Head of caudate nucleus (tissue), 42 donors: ENCODE measurements at regions not wholly inside any gene's neighbourhood (a gene's known extent, or its start where the extent isn't known, plus 50 kb on each side); places are given as distances from the start of the nearest gene placed in this dataset.

ENCODE experiments used
- DNase-seq, 42 donors: peaks; one replicate each; pipeline versions ENCODE4 v3.0.0 to v3.0.0-alpha.2; 2020 to 2021; ENCODE audit warnings: mixed read lengths in 7 of 42
- intact Hi-C: fragments of 100-400 bp; cut with DNase I; formaldehyde crosslinking; loops from one replicate; pipeline ENCODE4 v1.15.0; 2022

DNA sequence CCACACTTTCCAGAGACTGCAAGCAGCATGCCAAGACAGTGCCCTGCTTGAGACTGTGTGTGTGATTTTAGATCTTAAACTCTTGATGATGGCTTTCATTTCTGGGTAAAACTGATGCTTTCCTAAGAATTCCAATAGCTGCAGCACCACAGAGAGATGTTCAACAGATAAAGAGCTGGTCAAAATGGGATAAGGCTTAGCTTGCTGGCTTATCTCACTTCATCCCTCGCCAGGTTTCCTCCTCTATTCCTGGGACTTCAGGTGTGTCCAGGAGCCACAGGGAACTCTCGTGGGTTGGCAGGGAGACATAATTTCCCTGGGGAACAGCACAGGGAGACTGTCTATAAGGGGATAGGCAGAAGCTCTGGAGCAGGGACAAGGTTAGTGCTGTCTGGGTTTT lies 137.3 kb downstream of the KCTD15 start:
- intact Hi-C loops, result no loop called here
- no peak for DNase-seq

- DNase-seq, result no peak
- intact Hi-C loops, result no loop called here
Observed at GRCh38 chr19:33938821-33939220, 142.2 kb downstream of the KCTD15 start.

DNA sequence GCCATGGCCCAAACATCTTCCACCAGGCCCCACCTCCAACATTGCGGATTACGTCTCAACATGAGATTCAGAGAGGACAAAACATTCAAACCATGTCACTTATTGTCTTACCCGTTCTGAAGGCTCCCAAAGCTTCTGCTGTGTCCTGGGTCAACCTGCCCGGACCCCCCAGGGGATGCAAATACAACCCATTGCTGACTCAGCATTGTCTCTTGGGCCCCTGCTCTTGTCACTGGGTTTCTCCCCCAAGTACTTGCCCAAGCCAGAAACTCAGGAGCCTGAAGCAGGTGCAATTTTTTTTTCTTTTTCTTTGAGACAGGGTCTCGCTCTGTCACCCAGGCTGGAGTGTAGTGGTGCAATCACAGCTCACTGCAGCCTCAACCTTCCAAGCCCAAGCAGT lies 144.5 kb downstream of the KCTD15 start:
- intact Hi-C loops, result no loop called here
- DNase-seq, result no peak

DNA sequence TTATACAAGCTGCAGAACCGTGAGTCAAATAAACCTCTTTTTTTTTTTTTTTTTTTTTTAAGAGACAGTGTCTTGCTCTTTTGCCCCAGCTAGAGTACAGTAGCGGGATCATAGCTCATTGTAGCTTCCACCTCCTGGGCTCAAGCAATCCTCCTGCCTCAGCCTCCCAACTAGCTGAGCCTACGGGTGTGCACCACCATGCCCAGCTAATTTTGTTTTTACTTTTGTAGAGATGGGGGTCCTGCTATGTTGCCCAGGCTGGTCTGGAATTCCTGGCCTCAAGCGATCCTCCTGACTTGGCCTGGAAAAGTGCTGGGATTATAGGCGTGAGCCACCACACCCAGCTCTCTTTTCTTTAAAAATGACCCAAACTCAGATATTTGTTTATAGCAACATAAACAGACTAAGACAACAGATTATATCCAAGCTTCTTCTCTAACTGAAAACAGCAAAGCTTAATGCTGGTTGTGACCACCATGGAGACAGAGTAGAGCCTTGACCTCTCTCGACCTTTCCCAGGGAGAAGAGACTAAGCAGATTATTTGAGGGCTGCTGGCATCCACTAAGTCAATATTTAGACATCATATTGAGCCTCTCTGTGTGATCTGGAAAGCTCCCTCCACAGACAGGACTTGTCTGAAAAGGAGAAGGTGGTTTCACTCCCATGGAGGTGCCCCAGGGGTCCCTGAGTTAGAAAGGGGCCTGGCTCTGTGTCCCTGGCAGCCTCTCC lies 150.0 kb downstream of the KCTD15 start:
- peak in 1 of 42 donors; percentile 15 for DNase-seq
- intact Hi-C loops, result no loop called here

DNA sequence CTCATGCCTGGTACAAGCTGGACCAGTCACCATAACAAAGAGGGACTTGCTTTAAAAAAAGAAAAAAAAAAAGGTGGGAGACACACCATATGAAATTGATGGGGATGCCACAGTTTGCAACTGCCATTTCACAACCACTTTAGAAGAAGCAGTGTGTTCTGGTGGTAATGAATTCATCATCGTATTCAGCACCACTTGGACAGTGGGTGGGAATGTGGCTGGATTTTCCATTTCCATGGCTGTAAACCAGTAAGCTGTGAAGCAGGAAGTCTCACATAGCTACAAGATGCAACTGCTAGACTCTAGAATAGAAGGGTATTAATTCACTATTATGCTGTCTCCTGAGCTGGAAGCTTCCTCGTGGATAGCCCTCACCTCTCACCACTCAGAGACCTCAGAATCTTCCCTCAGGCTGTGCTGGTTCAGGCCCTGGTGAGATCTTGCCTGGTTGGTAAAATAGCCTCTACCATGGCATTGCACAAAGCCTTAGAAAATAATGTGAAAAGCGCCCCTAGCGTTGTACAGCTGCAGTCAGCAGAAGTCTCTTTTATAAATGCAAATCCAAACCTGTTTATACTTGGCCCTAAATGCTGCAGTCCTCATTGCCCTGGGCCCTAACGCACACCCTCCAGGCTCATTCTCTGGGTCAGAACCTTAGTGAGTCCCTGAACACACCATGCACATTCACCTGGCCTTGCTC lies 150.7 kb downstream of the KCTD15 start:
- peak in 1 of 42 donors; percentile 15 for DNase-seq
- intact Hi-C loops, result no loop called here

DNA sequence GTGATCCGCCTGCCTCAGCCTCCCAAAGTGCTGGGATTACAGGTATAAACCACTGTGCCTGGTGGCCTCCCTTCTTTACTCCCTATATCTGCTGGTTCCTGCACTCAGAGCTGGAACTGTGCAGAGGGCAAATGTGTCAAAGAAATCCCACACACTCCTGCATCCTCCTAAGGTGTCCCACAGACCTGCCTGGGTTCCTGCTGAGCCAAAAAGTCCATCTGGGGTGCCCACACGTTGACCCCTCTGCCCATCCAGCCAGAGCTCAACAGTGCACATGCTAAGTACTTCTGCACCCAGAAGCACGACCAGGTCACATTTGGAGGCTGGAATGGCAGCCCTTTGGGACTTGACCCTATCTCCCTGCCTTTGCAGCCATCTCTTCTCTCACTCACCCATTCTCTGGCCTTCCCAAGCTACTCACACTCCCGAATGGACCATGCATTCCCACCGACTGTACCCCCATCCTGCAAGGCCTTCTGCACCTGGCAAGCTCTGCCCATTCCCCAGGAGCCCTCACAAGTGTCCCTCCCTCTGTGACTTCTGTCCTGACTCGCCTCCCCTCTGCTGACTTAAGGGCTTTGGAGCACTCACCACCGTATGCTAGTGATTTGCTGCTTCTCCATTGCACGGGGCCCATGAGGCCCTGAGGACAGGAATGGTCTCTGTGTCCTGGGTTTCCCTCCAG lies 152.1 kb downstream of the KCTD15 start:
- peak in 1 of 42 donors; percentile 20 for DNase-seq
- intact Hi-C loops, result no loop called here

DNA sequence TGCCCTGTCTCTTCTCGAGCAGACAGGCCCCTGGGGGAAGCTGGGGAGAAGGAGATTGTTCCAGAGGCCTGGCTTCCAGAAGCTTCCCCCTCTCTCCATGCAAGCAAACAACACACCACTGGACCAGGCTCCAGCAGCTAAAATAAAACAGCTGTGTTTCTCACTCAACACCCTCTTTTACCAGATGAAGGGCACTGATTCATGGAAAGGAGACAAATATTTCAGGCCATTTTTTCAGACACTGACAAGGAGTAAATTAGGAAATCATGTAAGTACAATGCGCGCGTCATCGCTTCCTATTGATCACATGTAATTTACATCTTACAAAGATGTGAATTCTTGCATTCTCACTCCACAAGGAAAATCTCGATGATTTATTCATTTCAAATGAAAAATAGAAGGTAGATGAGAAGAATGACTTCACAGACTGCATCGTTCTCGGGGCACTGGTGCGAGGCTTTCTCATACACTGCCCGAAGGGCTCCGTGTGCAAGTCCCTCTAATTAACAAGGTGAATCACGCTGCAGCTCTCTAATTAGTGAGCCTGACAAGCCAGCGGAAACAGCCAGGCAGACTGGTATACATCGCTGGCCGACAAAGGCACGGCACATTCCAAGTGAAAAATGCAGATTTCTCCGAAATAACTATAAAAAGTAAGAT lies 153.6 kb downstream of the KCTD15 start:
- intact Hi-C loops, result no loop called here
- peak in 2 of 42 donors; percentile 42 to 45 for DNase-seq

- DNase-seq, result peak in 1 of 42 donors; percentile 25
- intact Hi-C loops, result no loop called here
Observed at GRCh38 chr19:33953023-33953422, 156.4 kb downstream of the KCTD15 start.

- intact Hi-C loops, result no loop called here
- DNase-seq, result no peak
Observed at GRCh38 chr19:33953592-33953991, 156.9 kb downstream of the KCTD15 start.

DNA sequence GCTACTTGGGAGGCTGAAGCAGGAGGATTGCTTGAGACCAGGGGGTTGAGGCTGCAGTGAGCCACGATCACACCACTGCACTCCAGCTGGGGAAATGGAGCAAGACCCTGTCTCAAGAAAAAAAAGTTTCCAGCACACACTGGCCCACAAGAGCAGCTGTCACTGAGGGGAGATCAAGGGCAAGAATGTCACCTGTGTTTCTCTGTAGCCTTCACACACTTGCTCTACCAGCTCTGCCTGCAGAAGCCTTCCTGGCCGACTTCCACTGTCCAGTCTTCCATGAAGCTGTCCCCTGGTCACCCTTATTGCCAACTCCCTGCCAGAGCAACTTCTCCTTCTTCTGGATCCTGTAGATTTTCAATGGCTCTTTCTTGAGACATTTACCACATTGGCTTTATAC lies 158.0 kb downstream of the KCTD15 start:
- intact Hi-C loops, result no loop called here
- DNase-seq, result peak in 1 of 42 donors; percentile 6

GRCh38 chr19:33956941-33957340 lies 160.3 kb downstream of the KCTD15 start:
- intact Hi-C loops, result no loop called here

DNA sequence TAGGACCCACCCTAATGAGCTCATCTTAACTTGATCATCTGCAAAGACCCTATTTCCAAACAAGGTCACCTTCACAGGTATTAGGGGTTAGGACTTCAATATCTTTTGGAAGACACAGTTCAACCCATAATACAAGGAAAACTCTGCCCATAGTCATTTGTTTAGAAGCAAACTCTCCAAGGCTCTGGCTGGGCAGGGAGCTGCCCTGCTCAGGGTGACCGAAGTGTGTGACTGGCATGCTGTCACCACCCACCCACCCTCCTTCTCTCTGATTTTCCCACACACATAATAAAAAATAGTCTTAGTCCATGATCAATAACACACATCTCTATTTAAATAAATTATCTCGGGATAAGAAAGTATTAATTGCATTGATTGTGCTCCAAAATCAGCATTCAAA lies 161.1 kb downstream of the KCTD15 start:
- no peak for DNase-seq
- intact Hi-C loops, result no loop called here

More at GRCh38 chr19:33956941-33957340, 160.3 kb downstream of the KCTD15 start:
- DNase-seq, result peak in 1 of 42 donors; percentile 9

DNA sequence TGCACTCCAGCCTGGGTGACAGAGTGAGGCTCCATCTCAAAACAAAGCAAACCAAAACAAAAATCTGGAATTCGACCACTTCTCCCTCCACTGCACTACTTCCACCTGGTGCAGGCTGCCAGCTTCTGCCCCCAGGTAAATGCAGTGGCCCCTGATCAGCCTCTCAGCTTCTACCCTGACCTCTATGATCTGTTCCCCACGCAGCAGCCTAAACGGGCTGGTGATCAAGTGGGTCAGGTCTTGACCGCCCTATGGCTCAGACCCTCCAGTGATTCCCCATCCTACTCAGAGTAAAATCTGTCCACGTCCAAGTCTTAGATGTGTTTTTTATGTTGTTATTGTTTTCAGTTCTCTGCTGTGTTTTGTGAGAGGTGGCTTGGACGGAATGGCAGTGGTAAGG lies 163.9 kb downstream of the KCTD15 start:
- intact Hi-C loops, result no loop called here
- peak in 1 of 42 donors; percentile 10 for DNase-seq

- intact Hi-C loops, result no loop called here
- no peak for DNase-seq
Observed at GRCh38 chr19:33962161-33962560, 165.5 kb downstream of the KCTD15 start.

- intact Hi-C loops, result no loop called here
- no peak for DNase-seq
Observed at GRCh38 chr19:33963514-33963913, 166.8 kb downstream of the KCTD15 start.

- DNase-seq, result no peak
- intact Hi-C loops, result no loop called here
Observed at GRCh38 chr19:33971073-33971472, 174.4 kb downstream of the KCTD15 start.

DNA sequence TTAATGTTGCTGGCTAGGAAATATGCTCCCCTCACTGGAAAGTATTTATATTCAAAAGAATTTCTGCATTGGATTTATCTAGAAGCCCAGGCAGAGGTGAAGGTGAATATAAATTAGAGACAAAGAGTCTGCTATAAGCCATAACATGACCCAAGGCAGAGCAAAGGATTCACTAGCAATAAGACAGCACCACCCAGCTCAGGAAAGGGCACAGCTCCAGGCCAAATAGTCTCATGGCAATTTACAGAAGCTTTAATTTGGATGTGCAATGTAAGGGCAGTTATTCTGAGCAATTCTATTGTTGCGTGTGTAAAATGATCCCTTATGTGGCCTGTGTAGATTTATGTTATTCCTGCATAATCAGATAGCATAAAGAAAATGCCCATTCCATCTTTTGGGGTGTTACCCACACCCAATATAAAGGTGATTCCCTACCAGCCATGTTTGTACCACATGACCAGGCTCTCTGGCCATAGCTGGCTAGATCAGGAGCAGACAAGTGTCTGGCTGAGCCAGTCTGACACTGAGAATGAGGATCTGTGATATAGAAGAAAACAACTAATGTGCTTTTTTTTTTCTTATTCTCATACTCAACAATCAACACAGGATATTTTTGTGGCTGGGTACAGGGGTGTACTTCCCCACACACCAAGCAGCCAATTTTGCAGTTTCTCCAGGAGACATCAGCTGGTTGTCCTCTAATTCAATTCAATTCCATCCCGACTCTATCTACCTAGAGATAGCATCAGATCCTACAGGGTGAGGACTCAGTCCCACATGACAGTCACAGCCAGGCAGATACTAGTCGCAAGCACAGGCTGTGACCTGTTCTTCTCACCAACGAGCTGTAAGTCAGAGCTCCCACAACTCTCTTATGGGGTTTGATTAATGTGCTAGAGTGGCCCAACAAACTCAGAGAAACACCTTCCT lies 181.4 kb downstream of the KCTD15 start:
- no peak for DNase-seq
- intact Hi-C loops, result no loop called here

- DNase-seq, result no peak
- intact Hi-C loops, result no loop called here
Observed at GRCh38 chr19:33982706-33983105, 186.0 kb downstream of the KCTD15 start.

- intact Hi-C loops, result no loop called here
- no peak for DNase-seq
Observed at GRCh38 chr19:33988601-33989000, 183.7 kb upstream of the LSM14A start.
